Mesenchymal stem cell (in vitro differentiated cells and primary cell): ENCODE measurements at regions not wholly inside any gene's neighbourhood (a gene's known extent, or its start where the extent isn't known, plus 50 kb on each side); places are given as distances from the start of the nearest gene placed in this dataset.

Experiments
- DNase-seq: peaks from one replicate; pipeline ENCODE4 v3.0.0-alpha.2; 2013
- H2AFZ ChIP-seq: one replicate; pipeline ENCODE4 v1.6.1; 2013; ENCODE audit warnings: low read depth, mild to moderate bottlenecking, control low read depth, inconsistent platforms, low read length, moderate library complexity
- H2AK5ac ChIP-seq: 2 replicates; pipeline ENCODE4 v1.6.1; 2013; ENCODE audit warnings: low read length, moderate library complexity, mild to moderate bottlenecking, inconsistent platforms; ENCODE audit not compliant: severe bottlenecking
- H2BK120ac ChIP-seq: one replicate; pipeline ENCODE4 v1.6.1; 2013; ENCODE audit warnings: low read depth, mild to moderate bottlenecking, inconsistent platforms, low read length, moderate library complexity
- H2BK12ac ChIP-seq, 2 experiments: one replicate each; pipeline ENCODE4 v1.6.1; 2013; ENCODE audit warnings: inconsistent platforms in 2 of 2, low read length in 2 of 2, mild to moderate bottlenecking in 2 of 2, moderate library complexity in 2 of 2, control low read depth in 1 of 2
- H2BK15ac ChIP-seq: one replicate; pipeline ENCODE4 v1.6.1; 2013; ENCODE audit warnings: mild to moderate bottlenecking, low read depth, inconsistent platforms; ENCODE audit not compliant: poor library complexity, severe bottlenecking
- H2BK5ac ChIP-seq: 2 replicates; pipeline ENCODE4 v1.6.1; 2013; ENCODE audit warnings: low read depth, mild to moderate bottlenecking, low read length, control low read depth, inconsistent platforms; ENCODE audit not compliant: poor library complexity, severe bottlenecking
- H3K14ac ChIP-seq, 2 experiments: one replicate each; pipeline ENCODE4 v1.6.1; 2013; ENCODE audit warnings: inconsistent platforms in 2 of 2, low read length in 2 of 2, control low read depth in 1 of 2, mild to moderate bottlenecking in 1 of 2, moderate library complexity in 1 of 2
- H3K18ac ChIP-seq, 2 experiments: one replicate each; pipeline ENCODE4 v1.6.1; 2013; ENCODE audit warnings: inconsistent platforms in 2 of 2, low read length in 2 of 2, control low read depth in 1 of 2, low read depth in 1 of 2, mild to moderate bottlenecking in 1 of 2
- H3K23ac ChIP-seq, 2 experiments: one replicate each; pipeline ENCODE4 v1.6.1; 2013; ENCODE audit warnings: inconsistent platforms in 2 of 2, low read length in 2 of 2, mild to moderate bottlenecking in 2 of 2, moderate library complexity in 2 of 2, control low read depth in 1 of 2
- H3K27ac ChIP-seq: 2 replicates; pipeline ENCODE4 v1.5.1; 2013; ENCODE audit warnings: mild to moderate bottlenecking, moderate library complexity, low read length, control low read depth, inconsistent platforms; ENCODE audit not compliant: poor library complexity, severe bottlenecking
- H3K27me3 ChIP-seq, 2 experiments: 2 replicates each; pipeline versions ENCODE4 v1.6.1 to v1.7.0; 2013; ENCODE audit warnings: low read length in 2 of 2, mild to moderate bottlenecking in 2 of 2, moderate library complexity in 2 of 2, control low read depth in 1 of 2, inconsistent platforms in 1 of 2; ENCODE audit not compliant: control insufficient read depth in 1 of 2, insufficient read depth in 1 of 2
- H3K36me3 ChIP-seq, 2 experiments: 2 replicates each; pipeline versions ENCODE4 v1.6.1 to v1.7.0; 2013; ENCODE audit warnings: low read length in 2 of 2, control low read depth in 1 of 2, inconsistent platforms in 1 of 2, low read depth in 1 of 2, mild to moderate bottlenecking in 1 of 2; ENCODE audit not compliant: insufficient read depth in 2 of 2, control insufficient read depth in 1 of 2
- H3K4ac ChIP-seq, 2 experiments: one replicate each; pipeline ENCODE4 v1.6.1; 2013; ENCODE audit warnings: inconsistent platforms in 2 of 2, low read length in 2 of 2, mild to moderate bottlenecking in 2 of 2, moderate library complexity in 2 of 2, control low read depth in 1 of 2, low read depth in 1 of 2
- H3K4me1 ChIP-seq: 2 replicates; pipeline ENCODE4 v1.6.1; 2013; ENCODE audit warnings: low read depth, low read length, control low read depth; ENCODE audit not compliant: control insufficient read depth, insufficient read depth
- H3K4me2 ChIP-seq: 2 replicates; pipeline ENCODE4 v1.6.1; 2013; ENCODE audit warnings: low read length, mild to moderate bottlenecking, inconsistent platforms; ENCODE audit not compliant: poor library complexity, severe bottlenecking
- H3K4me3 ChIP-seq, 2 experiments: 2 replicates each; pipeline versions ENCODE4 v1.5.1 to v1.7.0; 2013; ENCODE audit warnings: low read length in 2 of 2, mild to moderate bottlenecking in 2 of 2, control low read depth in 1 of 2, low read depth in 1 of 2; ENCODE audit not compliant: insufficient read depth in 1 of 2
- H3K79me1 ChIP-seq: replicated peaks from 2 replicates; pipeline ENCODE4 v1.6.1; 2013; ENCODE audit warnings: mild to moderate bottlenecking, control low read depth, low read length, inconsistent platforms; ENCODE audit not compliant: poor library complexity, severe bottlenecking
- H3K9ac ChIP-seq: 2 replicates; pipeline ENCODE4 v1.7.0; 2013; ENCODE audit warnings: mild to moderate bottlenecking, low read length, moderate library complexity
- H3K9me3 ChIP-seq: 2 replicates; pipeline ENCODE4 v1.7.0; 2013; ENCODE audit warnings: mild to moderate bottlenecking, low read length; ENCODE audit not compliant: control insufficient read depth
- H4K8ac ChIP-seq: one replicate; pipeline ENCODE4 v1.6.1; 2013; ENCODE audit warnings: inconsistent platforms, mild to moderate bottlenecking, low read length, moderate library complexity
- H4K91ac ChIP-seq: one replicate; pipeline ENCODE4 v1.6.1; 2013; ENCODE audit warnings: mild to moderate bottlenecking, low read length, inconsistent platforms
- WGBS: methylation state at CpG from one replicate; pipeline ENCODE4 v1.1.7; 2013; ENCODE audit warnings: mixed read lengths; 5-methylcytosine and 5-hydroxymethylcytosine counted together

- no peaks in the 10 kb centered on the region for H3K27me3 ChIP-seq
- no peak overlapping the region for H3K4me3 ChIP-seq
- H2AK5ac ChIP-seq: no peak overlapping the region
- no peak overlapping the region for H2AFZ ChIP-seq
- no peaks in the 10 kb centered on the region for H3K4me1 ChIP-seq
- H3K9me3 ChIP-seq: no peaks in the 10 kb centered on the region
- no peak for DNase-seq
- no peak overlapping the region for H3K14ac ChIP-seq
- H3K9ac ChIP-seq: no peak overlapping the region
- H3K23ac ChIP-seq: no peak overlapping the region
- no peak overlapping the region for H2BK120ac ChIP-seq
- H3K18ac ChIP-seq: no peak overlapping the region
- no peaks in the 10 kb centered on the region for H3K79me1 ChIP-seq
- H4K8ac ChIP-seq: no peak overlapping the region
- H3K4ac ChIP-seq: no peak overlapping the region
- H4K91ac ChIP-seq: no peak overlapping the region
- no peaks in the 10 kb centered on the region for H3K36me3 ChIP-seq
- H2BK15ac ChIP-seq: no peak overlapping the region
- H2BK5ac ChIP-seq: no peak overlapping the region
- no peak overlapping the region for H2BK12ac ChIP-seq
- no peak overlapping the region for H3K4me2 ChIP-seq
- H3K27ac ChIP-seq: no peak overlapping the region
Observed at GRCh38 chr3:162015856-162016255, 519.2 kb downstream of the OTOL1 start.

- H3K18ac ChIP-seq: no peak overlapping the region
- H2BK15ac ChIP-seq: no peak overlapping the region
- no peak overlapping the region for H2BK12ac ChIP-seq
- H2AFZ ChIP-seq: no peak overlapping the region
- peak; percentile 25 for DNase-seq
- WGBS: 30% methylated on average over 1 of the region's 1 CpG
- H3K23ac ChIP-seq: no peak overlapping the region
- H3K79me1 ChIP-seq: no peaks in the 10 kb centered on the region
- no peaks in the 10 kb centered on the region for H3K9me3 ChIP-seq
- H2AK5ac ChIP-seq: no peak overlapping the region
- H3K4ac ChIP-seq: no peak overlapping the region
- no peak overlapping the region for H3K4me2 ChIP-seq
- no peak overlapping the region for H3K14ac ChIP-seq
- H2BK5ac ChIP-seq: no peak overlapping the region
- no peak overlapping the region for H2BK120ac ChIP-seq
- no peak overlapping the region for H3K4me3 ChIP-seq
- H3K27ac ChIP-seq: no peak overlapping the region
- H3K27me3 ChIP-seq: no peaks in the 10 kb centered on the region
- H4K91ac ChIP-seq: no peak overlapping the region
- H3K9ac ChIP-seq: no peak overlapping the region
- H3K36me3 ChIP-seq: no peaks in the 10 kb centered on the region
- H4K8ac ChIP-seq: no peak overlapping the region
- no peaks in the 10 kb centered on the region for H3K4me1 ChIP-seq
Observed at GRCh38 chr3:162019817-162020216, 523.2 kb downstream of the OTOL1 start.

- Histone ChIP-seq H2BK15ac (no peak overlapping the region), H2BK12ac (no peak overlapping the region), H3K18ac (no peak overlapping the region), H3K4ac (no peak overlapping the region), H2BK120ac (no peak overlapping the region), H2AFZ (no peak overlapping the region), H3K36me3 (no peaks in the 10 kb centered on the region), H3K79me1 (no peaks in the 10 kb centered on the region), H3K14ac (no peak overlapping the region), H3K9me3 (no peaks in the 10 kb centered on the region), H2AK5ac (no peak overlapping the region), H3K27me3 (no peaks in the 10 kb centered on the region), H3K23ac (no peak overlapping the region), H3K4me3 (no peak overlapping the region), H2BK5ac (no peak overlapping the region), H3K4me2 (no peak overlapping the region), H3K27ac (no peak overlapping the region), H3K9ac (no peak overlapping the region), H4K91ac (no peak overlapping the region), H3K4me1 (no peaks in the 10 kb centered on the region), H4K8ac (no peak overlapping the region)
- DNase-seq: no peak
- WGBS: no CpG with 5 or more reads among the region's 4 CpGs
Observed at GRCh38 chr3:162021206-162021605, 524.6 kb downstream of the OTOL1 start.

- Histone ChIP-seq H4K8ac (no peak overlapping the region), H2BK15ac (no peak overlapping the region), H3K23ac (no peak overlapping the region), H3K4ac (no peak overlapping the region), H3K14ac (no peak overlapping the region), H3K4me1 (no peaks in the 10 kb centered on the region), H2BK120ac (no peak overlapping the region), H3K27ac (no peak overlapping the region), H3K4me3 (no peak overlapping the region), H2BK5ac (no peak overlapping the region), H2AFZ (no peak overlapping the region), H4K91ac (no peak overlapping the region), H3K27me3 (no peaks in the 10 kb centered on the region), H2AK5ac (no peak overlapping the region), H3K36me3 (no peaks in the 10 kb centered on the region), H3K9ac (no peak overlapping the region), H3K4me2 (no peak overlapping the region), H2BK12ac (no peak overlapping the region), H3K79me1 (no peaks in the 10 kb centered on the region), H3K9me3 (no peaks in the 10 kb centered on the region), H3K18ac (no peak overlapping the region)
- DNase-seq: no peak
- 90% methylated on average over 2 of the region's 2 CpGs for WGBS
Observed at GRCh38 chr3:162022911-162023310, 526.3 kb downstream of the OTOL1 start.
